HG02870 (cell line): ENCODE measurements at regions not wholly inside any gene's neighbourhood (a gene's known extent, or its start where the extent isn't known, plus 50 kb on each side); places are given as distances from the start of the nearest gene placed in this dataset.
"Not testable (repeated sequence)": the region's sequence is repeated elsewhere in the genome, so short reads cannot be mapped to it uniquely, and the experiment has no call there.

Experiments used
- ATAC-seq: cut with Tn5 transposase; IDR thresholded peaks from one replicate; pipeline ENCODE4 v1.9.1; 2021; ENCODE audit warnings: mild to moderate bottlenecking, moderate library complexity; ENCODE audit not compliant: unreplicated experiment

DNA sequence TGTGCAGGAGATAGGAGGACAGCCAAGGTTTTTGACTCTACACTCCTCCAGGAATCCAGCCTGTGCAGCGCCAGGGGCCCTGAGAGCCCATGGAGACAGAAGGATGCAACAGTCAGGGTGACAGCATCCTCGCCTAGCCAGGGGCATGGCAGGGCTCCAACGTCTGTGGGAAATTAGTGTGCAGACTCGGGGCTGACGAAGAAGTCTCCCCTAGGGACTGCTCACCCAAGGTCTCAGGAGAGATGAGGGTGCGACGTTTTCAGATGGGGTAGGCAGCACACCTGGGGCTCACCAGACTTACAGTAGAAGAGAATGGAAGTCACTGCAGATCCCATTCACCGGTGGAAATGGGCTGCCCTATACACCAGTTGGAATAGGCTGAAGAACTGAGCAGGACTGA is 241.7 kb downstream of the SETD4 start:
- ATAC-seq: no peak

DNA sequence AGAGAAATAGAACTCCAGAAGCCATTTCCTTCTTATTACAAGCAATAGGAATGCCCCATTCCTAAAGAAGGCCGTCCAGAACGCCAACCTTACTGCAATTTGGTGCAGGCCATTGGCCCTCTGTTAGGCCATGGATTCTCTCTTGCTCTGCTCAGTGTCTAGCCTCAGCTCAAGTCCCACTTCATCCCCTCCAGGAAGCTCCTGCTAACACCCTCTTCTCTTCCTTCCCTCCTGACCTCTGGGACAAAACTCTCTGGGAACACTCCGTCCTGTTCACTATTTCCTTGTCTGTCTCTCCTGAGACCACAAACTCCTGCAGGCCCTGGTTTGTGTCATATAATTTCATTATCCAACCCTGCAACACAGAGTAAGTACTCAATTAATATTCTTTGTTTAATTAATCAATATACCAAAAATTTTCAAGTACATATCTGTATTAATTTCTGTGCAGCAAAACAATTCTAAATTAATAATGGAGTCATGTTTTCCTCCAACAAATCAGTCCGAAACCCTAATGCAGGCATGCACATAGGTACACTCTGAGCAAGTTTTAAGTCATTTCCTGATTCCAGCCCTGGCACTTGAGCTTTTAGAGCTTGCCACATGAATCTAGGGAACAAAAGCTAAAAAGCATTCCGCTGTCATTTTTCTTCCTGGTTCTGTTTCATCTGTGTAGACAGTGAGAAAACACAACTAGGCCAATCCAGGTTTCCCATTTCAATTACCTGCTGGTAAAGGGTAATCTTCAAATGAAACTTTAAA is 245.3 kb downstream of the SETD4 start:
- no peak for ATAC-seq

DNA sequence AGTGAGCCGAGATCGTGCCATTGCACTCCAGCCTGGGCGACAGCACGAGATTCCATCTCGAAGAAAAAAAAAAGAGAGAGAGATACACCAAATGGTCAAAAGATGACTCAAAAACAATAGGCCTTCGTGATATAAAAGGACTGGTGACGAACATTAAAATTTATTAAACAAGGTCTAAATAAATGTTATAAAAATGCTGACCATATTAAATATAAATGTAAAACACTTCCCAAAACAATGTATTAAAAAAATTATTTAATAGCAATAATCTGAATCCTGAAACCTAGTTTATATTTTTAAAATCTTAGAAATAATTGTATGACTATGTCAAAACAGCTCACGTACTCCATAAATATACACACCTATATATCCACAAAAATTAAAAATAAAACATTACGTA is 247.6 kb downstream of the SETD4 start:
- no peak for ATAC-seq

DNA sequence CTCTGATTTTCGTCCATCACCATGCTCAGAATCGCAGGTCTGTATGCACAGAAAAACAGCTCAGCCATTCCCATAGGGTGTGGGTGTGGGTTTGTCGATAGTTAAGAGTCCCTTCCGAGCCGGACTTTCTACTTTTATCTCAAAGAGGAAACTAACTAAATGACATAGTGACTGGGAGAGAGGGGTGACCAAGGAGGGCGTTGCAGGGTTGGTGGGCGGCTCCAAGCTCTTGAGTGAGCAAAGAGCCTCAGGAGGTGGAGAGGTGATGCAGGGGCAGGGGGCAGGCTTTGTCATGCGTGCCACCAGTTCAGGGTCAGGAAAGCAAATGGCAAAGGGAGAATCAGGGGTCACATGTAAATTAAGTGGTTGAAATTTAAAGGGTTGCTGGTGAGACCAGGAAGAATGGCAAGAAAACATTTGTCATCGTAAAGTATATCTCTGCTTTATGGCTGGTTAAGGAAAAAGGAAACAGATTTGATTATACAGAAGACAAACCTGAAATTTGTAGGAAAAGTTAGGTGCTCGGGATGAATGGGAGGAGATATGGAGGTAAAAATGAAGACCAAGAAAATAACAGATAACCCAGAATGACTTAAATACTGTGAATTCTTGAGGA is 249.0 kb downstream of the SETD4 start:
- ATAC-seq: no peak

DNA sequence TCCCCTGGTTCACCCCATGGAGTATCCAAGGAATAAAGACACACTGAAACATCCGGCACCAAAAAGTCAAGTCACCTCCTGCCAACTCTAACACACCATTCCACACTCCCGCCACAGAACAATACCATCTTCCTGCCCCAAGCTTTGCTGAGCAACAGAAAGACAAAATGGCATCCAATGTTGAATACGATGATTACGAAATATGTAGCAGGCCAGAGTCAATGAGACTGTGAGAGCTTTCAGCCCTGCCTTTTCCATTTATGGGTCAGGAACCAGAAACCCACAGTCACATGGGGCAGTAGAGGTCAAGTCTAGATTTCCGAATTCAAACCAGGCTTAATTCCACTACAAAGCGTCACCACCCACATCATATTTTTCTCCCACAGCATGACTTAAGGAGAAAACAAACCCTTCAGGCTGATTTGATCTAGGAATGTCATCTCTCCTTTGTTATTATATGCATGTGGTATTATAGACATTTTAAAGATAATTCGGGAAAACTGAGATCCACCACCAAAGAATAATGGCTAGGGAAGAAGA is 249.8 kb downstream of the SETD4 start:
- ATAC-seq: no peak

DNA sequence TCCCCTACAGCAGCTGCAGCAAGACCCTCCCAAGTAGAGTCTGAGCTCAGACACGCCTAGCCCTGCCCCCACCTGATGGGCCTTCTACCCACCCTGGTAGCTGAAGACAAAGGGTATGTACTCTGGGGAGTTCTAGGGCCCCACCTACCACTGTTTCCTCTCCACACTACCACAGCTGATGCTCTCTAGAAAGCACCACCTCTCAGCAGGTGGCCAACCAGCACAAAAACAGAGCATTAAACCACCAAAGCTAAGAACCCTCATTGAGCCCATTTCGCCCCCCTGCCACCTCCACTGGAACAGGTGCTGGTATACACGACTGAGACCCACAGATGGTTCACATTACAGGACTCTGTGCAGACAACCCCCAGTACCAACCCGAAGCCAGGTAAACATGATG is 258.9 kb downstream of the SETD4 start:
- no peak for ATAC-seq

DNA sequence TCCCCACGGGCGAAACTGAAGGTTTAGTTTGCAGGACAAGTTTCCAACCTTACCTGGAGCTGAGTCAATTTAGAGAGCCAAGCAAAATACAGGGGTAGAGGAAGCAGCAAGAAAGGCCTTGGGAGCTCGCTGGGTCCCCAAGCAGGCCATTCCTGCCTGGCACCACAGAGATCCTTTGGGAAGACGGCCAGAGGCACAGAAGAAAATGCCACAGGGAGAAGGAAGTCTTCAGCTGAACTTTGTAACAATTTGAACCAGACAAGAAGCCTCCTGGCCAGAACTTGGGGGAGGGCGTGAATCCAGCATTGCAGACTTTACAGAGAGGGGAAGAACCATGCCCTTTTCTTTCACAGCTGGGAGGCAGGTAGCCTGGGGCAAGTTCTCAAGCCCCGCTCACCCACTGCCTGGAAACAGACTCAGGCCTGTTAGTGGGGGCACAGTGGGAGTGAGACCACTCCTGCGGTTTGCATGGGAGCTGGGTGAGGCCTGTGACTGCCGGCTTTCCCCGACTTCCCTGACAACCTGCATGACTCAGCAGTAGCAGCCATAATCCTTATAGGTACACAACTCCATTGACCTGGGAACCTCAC is 259.4 kb downstream of the SETD4 start:
- ATAC-seq: not testable (repeated sequence)

DNA sequence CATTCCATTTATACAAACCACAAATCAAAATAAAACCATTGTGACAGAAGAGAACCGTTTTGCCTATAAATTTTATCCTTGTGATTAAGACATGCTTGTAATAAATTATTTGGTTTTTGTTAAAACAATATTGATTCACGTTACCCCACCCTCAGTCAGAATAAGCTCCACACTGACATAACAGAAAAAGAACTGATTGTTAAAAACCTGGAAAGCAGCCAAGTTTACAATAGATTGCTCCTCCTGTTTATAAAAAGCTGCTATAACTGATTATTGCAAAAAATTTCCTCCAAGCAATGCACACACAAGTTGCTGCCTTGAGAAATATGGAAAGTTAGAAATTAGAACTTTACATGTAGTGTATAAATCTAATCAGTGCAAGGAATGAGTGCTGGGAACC is 263.5 kb downstream of the SETD4 start:
- no peak for ATAC-seq

DNA sequence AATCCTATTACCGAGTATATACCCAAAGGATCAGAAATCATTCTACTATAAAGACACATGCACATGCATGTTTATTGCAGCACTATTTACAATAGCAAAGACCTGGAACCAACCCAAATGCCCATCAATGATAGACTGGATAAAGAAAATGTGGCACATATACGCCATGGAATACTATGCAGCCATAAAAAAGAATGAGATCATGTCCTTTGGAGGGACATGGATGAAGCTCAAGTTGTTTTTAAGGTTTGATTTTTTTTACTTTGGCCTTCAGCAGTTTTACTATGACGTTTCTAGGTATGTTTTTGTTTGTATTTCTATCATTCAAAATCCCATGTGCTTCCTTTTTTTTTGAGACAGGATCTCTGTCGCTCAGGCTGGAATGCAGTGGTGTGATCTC is 265.8 kb downstream of the SETD4 start:
- not testable (repeated sequence) for ATAC-seq

DNA sequence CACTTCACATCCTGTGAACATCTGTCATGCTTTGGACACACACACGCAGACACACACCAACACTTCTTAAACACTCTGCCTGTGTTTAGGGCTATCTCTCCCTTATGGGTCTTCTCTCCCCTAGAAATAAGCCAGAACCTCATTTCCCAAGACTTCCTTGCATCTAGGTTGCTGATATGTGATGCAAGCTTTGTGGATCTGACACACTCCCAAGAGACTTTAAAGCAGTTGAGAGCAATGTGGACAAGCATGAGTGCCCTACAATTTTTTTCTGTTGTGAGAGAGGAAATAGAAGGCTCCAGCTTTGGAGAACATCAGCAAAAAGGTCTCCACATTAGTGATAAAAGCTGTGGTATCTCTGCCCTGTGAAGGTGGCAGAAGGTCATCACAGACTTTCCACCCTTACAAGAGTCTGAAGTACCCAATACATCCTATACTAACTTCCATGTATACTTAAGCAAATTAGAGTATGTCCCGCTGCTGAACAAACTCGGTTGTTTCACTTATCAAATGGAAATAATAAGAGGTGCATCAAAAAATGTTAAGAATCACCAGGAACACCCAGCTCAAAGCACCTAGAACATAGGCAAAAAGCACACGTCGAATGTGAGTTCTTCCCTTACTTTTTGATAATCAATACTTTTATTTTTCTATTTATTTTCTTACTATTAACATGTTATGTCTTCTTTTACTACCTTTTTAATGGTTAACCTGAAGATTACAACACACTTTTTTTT is 267.6 kb downstream of the SETD4 start:
- no peak for ATAC-seq

DNA sequence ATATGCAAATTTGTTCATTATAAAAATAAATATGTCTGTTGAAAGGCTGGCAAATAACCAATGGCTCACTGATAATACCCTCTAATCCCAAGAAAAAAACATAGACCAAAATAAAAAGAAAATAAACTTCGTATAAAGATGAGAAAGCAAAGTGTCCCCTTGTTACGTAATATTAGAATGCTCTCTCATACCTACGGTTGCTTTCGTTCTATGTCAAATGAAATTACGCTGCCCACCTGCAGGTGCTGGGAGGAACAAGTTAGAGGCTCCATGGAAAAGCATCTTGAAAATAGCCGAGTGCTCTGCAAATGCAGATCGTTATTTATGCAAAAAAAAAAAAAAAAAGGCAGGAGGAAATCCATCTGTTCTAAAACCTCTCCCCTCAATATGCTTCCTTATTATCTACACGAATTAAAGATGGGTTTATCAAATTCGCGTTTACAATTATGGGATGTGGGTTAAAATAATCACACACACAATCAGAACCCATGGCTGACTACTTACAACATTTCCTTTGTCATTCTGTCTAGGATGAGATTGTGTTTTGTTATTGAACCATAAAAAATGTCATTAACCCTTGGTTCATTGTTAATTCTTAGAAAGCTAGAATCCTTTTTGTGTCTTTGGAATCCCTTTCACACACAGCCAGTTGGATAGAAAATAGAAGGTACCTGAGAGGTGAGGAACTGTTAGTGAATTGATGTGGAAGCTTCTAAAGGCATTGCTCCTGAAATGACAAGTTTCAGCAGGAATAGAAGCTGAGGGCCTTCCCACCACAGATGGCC is 268.6 kb downstream of the SETD4 start:
- no peak for ATAC-seq

DNA sequence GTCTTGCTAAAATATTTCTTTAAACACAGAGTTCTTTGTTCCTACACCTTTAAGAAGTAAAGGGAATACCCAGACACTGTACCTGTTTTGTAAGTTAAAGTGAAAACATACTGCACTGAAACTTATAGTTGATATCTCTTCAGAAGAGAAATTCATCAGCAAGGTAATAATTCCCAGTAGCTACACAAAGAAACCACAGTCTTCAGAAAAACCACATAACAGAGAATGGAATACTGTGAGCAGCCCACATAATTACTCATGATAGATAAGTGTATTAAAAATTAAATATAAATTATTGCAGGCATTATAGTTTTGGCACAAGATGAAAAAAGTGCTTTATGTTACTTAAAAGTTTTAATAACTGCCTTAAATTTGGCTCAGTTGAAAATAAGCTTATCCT is 276.6 kb downstream of the SETD4 start:
- no peak for ATAC-seq

DNA sequence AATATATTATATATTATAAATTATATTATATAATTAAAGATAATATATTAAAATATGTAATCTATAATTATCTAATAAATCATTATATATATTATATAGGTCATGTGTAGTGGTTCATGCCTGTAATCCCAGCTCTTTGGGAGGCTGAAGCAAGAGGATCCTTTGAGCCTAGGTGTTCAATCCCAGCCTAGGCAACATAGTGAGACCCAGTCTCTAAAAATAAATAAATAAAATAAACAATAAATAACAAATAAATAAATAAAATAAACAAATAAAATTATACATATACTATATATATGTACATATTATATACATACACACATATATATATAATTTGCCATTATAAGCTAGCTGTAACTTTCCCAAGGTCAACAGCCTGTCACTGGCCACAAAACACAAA is 277.7 kb downstream of the SETD4 start:
- no peak for ATAC-seq

DNA sequence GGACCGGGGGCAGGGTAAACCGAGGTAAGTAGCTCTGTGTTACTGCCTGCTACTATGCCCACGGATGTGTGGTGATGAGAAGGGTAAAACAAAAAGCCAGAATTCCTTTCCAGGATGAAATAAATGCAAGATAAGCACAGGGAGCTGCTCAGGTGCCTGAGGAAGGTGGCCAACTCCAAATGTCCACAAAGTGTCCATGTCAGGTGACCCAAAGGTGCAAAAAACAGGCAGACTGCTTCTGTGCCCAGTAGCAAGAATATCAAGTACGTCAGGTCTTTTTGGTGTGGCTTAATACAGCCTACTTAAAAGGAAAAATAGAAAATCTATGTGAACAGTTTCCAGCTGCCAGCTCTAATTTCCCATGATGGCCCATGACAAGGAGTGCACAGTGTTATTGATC is 279.3 kb downstream of the SETD4 start:
- ATAC-seq: no peak

DNA sequence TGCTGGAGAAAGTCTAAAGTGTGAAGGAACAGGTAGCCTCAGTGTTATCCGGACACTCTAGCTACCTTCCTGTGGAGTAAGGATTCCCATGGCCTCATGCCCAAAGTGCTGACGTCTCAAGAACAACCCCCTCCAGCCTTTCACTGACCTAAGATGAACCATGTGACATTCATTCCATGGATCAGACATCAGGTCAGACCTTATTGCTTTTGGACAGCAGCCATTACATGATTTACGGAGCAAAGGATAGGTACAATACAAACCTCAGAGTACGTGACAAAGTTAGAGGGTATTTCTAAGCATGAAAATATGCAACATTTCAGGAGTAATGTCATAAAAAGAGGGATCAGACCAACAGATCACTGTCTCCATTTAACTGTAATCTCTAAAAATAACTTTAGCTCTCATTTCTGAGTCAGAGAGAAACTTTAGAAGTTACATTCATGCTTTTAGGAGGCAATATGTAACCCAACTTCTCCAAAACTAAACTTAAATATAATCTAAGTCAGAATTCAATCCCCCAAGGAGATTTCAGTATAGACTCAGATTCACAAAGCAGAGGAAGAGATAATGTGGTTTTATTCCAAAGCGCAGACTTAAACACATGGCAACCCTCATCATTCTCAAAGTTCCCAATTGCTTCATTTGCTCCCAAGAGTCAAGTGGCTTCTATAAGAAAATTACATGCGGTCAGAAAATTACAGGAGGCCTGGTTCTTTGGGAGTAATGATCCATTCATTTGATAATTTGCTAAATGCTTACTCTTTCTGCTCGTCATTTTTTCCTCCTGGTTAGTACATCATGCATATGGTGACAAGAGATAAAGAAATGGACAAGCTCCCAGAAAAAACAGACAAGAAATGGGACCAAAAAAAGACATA is 280.4 kb downstream of the SETD4 start:
- no peak for ATAC-seq

DNA sequence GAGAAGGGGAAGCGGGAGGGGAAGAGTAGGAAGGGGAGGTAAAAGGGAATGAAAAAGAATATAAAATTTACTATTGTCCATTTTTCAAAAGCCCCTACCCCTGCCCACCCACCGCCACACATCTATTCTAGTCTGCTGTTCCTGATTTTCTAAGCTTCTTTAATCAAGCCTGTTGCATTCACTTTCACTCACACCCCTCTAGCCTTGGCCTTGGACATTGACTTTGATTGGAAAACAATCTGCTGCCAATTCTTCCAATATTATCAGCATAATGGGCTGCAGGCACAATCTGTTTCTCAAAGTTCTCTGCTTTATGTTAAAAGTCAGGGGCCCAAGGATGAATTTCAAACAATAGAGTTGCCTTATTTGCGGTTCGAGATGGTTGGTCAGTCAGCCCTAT is 281.2 kb downstream of the SETD4 start:
- no peak for ATAC-seq

DNA sequence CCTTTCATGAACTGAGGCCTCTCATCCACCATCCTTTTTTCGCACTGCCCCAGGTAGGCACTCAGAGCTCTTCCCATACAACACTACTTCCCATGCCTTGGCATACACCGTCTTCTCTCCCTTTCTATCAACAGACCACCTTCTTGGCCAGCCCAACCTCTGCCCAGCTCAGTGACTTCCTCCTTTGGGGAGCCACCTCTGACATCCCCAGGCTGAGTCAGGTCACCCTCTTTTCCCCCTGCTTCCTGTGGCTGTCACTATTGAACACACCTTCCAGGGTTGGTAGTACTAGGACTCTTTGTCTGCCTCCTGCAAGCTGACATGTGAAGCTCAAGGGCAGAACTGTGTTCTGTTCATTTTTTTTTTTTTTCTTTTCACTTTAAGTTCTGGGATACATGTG is 283.2 kb downstream of the SETD4 start:
- ATAC-seq: no peak

DNA sequence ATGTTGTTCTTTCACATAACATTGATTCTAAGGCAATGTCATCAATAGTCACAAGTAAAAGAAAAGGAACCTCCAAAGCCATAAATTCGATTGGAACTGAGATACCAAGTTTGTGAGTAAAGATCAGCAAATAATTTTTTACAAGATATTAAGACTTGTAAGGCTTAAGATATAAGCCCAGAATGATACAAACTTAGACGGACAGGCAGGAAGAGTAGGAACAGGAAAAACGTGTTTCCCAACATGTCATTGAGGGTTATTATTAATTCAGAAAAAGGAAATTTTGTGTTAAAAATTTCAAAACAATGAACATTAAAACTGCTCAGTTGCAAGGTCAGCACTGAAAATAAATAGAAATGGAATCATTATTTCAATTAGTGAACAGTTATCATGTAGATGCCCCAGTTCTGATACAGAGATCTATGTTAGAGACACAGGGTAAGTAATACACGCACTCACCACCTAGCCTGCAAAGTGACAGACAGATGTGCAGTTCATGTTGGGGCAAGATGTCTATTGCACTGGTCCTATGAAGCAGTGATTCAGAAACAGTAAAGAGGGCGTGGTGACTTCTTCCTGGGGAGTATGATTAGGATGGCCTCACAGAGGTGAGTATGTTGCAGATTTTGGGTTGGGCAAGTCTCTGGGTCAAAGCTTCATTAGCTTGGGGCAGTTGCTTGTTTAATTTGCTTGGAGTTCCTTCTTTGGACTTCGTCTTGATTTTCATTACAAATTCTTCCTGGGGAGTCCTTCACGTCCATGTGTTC is 284.4 kb downstream of the SETD4 start:
- ATAC-seq: no peak
